GM12892 (cell line): ENCODE measurements at regions not wholly inside any gene's neighbourhood (a gene's known extent, or its start where the extent isn't known, plus 50 kb on each side); places are given as distances from the start of the nearest gene placed in this dataset.

Source experiments
- DNase-seq: peaks from one replicate; pipeline ENCODE4 v3.0.0; 2011; ENCODE audit not compliant: insufficient read length
- FAIRE-seq: peaks from 2 replicates; lab custom pipeline; 2011; peaks lifted over from hg19 to GRCh38; lab: Jason Lieb, UNC
- POLR2A ChIP-seq: IDR thresholded peaks from 2 replicates; pipeline ENCODE4 v1.6.1; 2011; ENCODE audit warnings: low read depth, low read length, control low read depth
- POLR2AphosphoS5 ChIP-seq: IDR thresholded peaks from 2 replicates; pipeline ENCODE4 v1.6.1; 2011; ENCODE audit warnings: low read depth, low read length, control low read depth
- TAF1 ChIP-seq: IDR thresholded peaks from 2 replicates; pipeline ENCODE4 v1.6.1; 2011; ENCODE audit warnings: low read depth, mild to moderate bottlenecking, control low read depth, low read length, borderline replicate concordance

DNA sequence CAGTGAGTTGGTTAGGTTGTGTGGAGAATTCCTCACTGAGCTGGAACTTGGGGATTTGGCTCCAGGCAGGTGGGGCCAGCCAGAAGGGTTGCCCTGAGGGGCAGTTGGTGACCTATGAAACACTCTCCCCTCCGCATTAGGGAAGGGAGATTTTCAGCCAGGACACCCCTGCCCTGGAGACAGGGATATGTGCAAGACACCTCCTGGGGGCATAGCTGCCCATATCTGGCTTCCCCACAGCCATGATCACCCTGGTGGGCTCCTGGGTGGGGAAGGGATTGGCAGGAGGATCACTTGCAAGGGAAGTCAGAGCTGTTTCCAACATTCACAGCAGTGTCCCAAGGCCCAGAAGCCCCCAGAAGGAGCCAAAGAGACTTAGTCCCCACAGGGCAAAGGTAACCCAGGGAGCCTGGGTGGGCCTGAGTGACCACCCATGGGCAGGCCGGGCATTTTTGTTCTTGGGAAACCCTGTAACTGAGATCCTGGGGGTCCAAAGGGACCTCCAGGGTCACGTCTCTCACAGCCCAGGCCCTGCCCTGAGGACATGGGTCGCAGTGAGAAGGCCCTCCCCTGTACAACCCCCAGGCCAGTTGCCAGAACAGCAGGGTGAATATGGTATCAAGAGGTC is 145.8 kb downstream of the MRPL14 start:
- DNase-seq, result no peak
- TF ChIP-seq TAF1 (no peak), POLR2AphosphoS5 (no peak), POLR2A (no peak)
- FAIRE-seq, result no peak

DNA sequence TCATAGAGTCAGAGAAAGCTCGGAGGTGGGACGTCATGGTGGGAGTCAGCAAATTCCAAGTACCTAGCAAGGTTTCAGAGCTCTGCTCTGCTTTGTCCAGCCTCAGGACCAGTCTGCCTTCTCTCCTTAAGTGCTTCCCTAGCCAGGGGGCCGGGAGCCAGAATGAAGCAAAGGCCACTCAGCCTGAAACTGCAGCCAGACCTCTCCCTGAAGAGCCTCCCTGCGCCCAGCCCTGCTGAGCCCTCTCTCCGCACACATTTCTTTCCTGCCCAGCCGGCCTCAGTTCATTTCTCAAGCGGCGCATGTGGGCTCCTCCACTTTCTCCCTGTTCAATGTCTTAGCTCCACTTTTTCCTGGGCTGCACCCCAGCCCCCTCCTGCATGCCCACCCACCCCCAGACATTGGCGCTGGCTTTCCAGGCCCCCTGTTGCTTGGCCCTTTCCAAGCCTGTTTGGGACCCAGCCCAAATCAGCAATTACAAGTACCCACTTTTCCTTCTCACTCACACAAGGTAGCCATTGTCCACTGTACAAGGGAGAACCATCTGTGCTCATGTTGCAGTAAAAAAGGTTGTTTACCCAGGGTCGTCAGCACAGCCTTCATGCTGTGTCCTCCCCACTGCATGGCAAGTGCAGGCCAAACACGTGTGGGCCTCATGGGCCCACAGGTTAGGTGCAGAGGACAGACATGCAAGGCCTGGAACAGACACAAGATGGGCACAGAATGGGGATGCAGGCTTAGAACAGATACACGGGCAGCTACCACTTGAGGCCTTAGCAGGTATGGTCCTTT is 147.1 kb downstream of the MRPL14 start:
- TF ChIP-seq TAF1, result no peak
- no peak for TF ChIP-seq POLR2AphosphoS5
- TF ChIP-seq POLR2A, result no peak
- FAIRE-seq, result no peak
- no peak for DNase-seq

DNA sequence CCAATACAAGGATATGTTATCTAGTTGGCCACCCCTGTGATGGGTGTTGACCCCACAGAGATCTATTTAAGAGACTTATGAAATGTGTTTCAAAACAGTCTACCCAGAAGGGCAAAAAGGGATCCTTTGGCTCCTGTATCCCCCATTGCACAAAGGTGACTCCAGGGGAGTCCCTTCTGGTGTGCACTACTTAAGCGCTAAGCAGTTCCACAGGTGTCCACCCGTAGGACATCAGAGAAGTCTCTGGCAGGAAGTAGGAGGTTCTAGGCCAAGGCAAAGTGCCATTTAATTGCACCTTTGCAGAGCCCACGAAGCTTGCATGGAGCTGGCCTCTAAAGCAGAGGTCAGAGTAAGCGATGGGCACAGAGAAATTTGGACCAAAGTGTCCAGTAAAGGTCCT is 147.7 kb downstream of the MRPL14 start:
- DNase-seq (no peak), FAIRE-seq (no peak)
- TF ChIP-seq TAF1, result no peak
- no peak for TF ChIP-seq POLR2AphosphoS5
- no peak for TF ChIP-seq POLR2A

DNA sequence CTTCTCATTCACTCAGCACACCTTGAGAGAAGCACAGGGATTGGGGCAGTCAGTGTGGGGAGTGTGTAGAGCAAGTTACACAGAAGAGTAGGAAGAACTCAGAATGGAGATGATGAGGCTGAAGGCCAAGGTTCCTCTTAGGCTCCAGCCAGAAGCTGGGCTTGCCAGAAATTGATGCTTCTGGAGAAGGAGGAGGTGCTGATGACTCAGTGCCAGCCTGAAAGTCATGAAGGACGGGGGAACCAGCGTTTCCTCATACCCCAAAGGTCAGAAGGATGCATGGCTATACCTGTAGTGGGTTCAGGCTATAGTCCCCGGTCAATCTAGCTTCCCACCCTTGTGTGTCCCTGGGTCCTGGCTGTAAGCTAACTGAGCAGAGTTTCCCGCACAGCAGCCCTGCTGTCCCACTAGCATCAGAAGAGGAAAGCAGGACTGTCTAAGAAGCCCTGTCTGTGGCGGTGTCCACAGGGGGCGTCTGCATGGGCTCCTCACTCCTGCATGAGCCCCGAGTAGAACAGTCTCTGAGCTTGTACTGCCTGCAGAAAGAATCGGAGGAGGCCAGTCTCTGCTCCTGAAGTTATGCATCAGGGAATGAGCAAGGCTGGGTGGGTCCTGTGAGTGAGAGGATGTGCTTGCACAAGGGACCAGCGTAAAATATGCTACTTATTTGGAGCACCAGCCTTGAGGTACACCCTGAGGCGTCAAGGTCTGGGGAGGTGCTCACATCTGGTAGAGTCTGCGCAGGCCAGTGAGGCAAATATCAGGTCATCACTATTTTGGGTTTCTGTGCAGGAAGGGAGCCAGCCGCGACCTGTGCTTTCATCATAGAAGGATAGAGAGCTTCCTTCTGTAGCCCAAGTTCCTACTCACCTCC is 148.5 kb downstream of the MRPL14 start:
- no peak for TF ChIP-seq TAF1
- TF ChIP-seq POLR2A, result no peak
- no peak for TF ChIP-seq POLR2AphosphoS5
- FAIRE-seq, result no peak
- no peak for DNase-seq

DNA sequence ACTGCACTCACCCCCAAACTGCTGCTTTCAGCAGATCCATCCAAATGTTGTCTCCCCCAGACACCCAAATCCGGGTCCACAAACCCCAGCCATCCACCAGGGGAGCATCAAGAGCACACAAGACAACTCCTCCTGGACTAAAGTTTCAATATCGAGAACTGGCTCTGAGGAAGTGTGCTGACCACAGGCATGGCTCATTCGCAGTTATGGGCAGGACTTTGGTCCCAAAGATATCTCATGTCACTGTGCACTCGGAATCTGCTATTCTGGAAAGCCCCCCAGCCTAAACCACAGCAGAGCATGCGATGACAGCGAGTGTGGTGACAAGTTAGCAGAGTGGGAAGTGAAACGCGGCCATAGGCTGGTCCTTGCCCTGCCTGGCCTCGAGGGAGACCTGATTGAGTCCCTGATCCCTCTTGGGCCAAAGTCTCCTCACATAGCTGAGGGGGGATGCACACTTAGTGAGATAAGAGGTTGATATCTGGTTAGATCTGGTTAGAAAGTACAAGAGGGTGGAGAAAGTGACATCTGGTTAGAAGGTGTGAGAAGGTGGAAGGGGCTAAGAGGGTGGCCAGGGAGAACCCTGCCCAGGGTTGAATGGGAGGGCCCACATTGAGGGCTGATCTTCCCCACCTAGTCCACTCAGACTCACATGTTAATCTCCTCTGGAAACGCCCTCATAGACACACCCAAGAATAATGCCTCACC is 149.7 kb downstream of the MRPL14 start:
- FAIRE-seq, result peak; percentile 93
- TF ChIP-seq TAF1 (no peak), POLR2A (no peak), POLR2AphosphoS5 (no peak)
- no peak for DNase-seq

DNA sequence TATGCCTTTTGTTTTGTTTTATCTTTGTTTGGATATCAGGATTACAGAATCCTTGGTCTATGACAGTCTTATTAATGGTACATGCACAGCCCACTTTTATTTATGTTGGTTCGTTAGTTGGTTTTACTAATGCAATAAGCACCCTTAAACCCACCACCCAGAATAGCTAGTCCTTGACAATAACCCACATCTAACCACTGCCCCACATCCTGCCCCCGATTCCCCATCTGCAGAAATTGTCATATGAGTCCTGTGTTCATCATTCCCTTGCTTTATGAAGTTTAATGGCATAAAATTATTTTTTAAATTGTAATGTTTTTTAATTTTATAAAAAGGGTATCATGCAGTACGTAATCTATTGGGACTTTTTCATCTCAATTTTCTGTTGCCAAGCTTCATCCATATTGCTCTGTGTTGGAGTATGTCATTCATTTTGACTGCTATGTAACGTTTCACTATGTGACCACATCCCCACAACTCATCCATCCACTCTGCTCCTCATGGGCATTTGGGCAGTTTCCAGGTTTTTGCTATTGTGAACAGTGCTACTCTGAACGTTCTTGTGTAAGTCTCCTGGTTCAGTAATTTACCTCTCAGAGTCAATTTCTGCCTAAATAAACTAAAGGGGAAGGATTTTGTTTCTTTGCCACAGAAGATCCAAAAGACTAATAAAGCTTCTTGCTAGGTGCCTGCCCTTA is 150.4 kb downstream of the MRPL14 start:
- peak; percentile 9 for FAIRE-seq
- DNase-seq, result no peak
- TF ChIP-seq TAF1 (no peak), POLR2AphosphoS5 (no peak)

DNA sequence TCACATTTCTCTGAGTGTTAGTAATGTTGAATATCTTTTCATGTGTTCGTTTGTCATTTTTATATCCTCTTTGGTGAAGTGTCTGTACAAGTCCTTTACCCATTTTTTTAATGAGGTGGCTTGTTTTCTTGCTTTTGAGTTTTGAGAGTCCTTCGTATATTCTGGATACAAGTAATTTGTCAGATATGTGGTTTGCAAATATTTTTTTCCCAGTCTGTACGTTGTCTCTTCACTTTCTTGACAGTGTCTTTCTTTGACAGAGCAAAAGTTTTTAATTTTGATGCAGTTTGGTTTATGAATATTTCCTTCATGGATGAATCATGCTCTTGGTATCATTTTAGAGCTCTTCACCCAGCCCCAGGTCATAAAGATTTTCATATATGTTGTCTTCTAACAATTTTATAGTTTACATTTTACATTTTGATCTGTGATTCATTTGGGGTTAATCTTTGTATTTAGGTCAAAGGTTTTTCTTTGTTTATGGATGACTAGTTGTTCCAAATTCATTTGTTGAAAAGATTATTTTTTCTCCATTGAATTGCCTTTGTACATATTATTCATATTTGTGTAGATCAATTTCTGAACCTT is 152.5 kb downstream of the MRPL14 start:
- DNase-seq, result no peak
- TF ChIP-seq POLR2AphosphoS5, result no peak
- TF ChIP-seq TAF1, result no peak
- TF ChIP-seq POLR2A, result no peak
- no peak for FAIRE-seq

DNA sequence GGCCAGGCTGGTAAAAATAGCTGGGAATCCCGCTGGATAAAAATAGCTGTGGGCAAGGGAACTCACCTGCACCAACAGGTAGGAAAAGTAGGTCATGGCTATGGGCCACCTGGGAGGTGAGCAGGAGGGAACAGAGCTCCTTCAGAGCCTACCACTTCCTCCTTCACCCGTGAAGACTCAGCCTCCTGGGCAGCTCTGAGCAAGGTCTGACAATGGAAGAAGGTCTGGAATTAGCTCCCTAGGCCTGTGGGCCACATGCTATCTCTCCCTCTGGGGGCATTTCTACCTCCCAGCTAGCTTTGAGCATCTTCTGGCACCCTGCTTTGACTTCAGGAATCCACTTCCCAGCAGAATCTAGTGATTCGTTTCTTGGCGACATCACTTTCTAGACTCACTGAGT is 153.9 kb downstream of the MRPL14 start:
- no peak for DNase-seq
- TF ChIP-seq POLR2AphosphoS5 (no peak), POLR2A (no peak), TAF1 (no peak)

DNA sequence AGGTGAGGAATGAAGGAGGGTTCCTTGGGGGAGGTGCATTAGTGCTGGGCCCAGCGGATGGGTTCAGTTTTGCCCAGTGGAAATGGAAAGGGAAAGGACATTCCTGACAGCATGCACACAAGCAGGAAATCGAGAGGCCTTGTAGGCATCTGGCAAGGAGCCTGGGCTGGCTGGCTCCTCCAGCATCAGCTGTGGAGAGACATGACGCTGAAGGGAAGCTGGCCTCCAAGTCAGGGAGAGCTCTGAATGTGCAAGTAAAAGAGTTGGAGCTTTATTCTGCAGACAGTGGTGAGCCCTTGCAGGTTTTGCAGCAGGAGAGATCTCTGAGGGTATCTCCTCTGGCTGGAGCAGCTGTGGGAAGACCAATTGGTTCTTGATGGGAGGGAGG is 154.3 kb downstream of the MRPL14 start:
- no peak for FAIRE-seq
- TF ChIP-seq POLR2A, result no peak
- TF ChIP-seq TAF1, result no peak
- no peak for TF ChIP-seq POLR2AphosphoS5
- no peak for DNase-seq

More for the DNA sequence above, 153.9 kb downstream of the MRPL14 start:
- FAIRE-seq, result no peak
